COR-L47 (cell line): ENCODE measurements at regions not wholly inside any gene's neighbourhood (a gene's known extent, or its start where the extent isn't known, plus 50 kb on each side); places are given as distances from the start of the nearest gene placed in this dataset.

ENCODE experiments used
- DNase-seq: peaks from one replicate; lab custom pipeline; 2025; lab: John Stamatoyannopoulos, UW

DNA sequence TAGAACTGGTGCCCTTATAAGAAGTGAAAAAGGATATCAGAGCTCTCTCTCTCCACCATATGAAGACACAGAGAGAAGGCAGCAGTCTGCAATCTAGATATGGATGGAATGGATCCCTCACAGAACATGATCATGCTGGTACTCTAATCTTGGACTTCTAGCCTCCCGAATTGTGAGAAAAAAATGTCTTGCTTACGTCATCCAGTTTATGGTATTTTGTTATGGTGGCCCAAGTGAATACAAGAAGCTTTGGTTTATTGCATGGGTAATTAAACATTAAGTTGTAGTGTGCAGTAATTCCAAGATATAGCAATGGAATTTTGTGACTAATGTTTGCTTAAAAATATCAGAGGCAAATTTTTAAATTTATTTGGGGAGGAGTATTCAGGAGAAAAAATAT lies 1667.4 kb upstream of the SLC39A10 start:
- DNase-seq = no peak

DNA sequence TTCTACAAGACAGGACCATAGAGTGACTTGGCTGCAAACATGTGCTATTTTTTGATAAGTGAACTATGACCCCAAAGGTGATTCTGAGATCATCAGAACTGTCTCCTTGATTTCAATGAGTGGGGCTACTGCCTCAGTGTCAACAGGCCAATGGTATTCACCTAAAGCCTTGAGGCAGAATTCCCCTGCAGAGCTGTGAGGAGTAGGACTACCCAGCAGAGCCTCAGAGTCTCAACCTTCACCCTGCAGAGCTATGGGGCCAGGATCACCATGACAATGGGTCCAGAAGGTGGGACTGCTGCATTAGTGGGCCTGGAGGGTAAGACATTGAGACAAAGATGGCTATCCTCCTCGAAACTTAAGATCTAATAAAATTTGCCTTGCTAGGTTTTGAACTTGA lies 1668.2 kb upstream of the SLC39A10 start:
- DNase-seq = no peak

DNA sequence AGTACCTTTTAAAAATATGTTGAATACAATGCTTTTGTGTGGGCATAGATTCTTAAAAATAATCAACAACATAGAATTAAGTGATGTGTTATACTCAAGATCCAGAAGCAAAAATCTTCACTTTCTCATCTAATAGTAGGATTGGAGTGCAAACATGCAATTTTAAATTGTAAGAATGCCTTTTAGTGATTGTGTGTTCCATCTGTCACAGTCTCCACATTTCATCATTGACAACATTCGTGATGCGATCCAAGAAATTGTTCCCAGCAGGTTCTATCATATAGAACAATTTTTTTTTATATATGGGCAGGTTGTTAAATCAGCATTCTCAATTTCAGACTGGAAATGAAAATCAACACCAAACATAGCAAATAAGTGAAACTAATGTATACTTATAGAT lies 1671.8 kb upstream of the SLC39A10 start:
- DNase-seq = no peak

DNA sequence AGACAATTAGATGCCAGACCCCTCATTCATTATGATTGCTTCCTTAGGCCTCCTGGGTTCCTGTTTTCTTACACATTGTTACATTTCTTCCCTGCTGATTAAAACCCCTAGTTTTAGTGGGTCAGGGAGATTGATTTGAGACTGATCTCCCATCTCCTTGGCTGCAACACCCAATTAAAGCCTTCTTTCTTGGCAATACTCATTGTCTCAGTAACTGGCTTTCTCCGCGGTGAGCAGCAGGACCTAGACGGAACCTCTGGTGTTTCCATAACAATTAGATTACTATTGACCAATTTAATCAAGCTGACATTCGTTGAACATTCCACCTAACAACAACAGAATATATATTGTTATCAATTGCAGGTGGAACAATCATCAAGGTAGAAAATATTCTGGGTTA lies 1676.4 kb upstream of the SLC39A10 start:
- no peak for DNase-seq

DNA sequence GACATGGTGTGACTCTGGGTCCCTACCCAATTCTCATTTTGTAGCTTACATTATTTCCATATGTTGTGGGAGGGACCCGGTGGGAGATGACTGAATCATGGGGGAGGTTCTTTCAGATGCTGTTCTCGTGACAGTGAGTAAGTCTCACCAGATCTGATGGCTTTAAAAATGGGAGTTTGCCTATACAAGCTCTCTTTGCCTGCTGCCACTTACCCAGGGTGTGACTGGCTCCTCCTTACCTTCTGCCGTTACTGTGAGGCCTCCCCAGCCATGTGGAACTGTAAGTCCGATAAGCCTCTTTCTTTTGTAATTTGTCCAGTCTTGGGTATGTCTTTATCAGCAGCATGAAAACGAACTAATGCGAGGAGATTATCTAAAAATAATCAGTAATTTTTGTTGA lies 1683.2 kb upstream of the SLC39A10 start:
- no peak for DNase-seq

DNA sequence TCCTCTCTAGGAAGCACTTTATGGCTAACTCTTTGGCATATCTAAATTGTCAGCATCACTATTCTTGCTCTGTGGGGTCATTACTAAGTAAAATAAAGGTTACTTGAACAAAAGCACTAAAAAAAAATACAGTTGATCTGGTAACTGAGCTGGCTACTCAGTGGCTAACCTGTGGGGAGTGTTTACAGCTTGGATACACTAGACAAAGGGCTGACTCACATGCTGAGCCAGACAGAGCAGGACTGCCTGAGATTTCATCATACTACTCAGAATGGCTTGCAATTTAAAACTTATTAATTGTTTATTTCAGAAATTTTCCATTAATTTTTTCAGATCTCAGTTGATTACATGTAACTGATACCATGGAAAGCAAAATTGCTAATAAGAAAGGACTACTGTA lies 1690.4 kb upstream of the SLC39A10 start:
- peak; percentile 42 for DNase-seq

DNA sequence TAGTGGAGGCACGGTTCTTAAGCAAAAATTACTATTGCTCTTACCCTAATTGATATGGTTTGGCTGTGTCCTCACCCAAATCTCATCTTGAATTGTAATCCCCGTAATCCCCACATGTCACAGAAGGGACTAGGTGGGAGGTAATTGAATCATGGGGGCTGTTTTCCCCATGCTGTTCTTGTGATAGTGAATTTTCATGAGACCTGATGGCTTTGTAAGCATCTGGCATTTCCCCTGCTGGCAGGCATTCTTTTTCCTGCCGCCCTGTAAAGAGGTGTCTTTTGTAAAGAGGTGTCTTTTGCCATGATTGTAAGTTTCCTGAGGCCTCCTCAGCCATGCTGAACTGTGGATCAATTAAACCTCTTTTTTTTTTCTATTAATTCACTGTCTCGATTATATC lies 1691.8 kb upstream of the SLC39A10 start:
- DNase-seq = no peak

DNA sequence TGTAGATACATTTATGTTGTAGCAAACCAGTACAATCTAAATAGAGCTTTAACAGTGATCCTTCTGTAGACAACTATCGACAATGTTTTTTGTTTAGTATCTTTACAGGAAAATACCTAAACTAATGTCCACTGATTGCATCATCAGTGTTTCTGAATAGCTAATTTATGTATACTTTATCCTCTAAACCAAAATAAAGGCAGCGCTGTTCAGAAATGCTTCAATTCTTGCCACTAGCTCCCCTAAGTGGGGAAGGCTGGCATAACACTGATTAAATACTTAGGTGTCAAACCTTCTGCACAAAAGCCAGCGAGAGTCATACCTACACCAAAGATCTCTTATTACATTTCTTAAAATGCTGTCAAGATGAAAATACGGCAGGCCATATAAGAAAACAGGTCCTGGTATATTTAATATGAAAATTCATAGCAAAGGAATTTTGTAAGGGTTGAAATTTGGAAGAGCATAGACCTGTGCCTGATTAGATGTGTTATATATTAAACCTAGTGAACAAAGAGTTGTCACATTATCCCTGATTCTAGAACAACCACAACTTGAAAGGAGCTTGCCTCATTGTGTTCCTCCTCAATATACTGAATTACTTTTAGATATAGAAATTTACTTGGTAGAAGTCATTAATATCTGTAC lies 1693.4 kb upstream of the SLC39A10 start:
- peak; percentile 41 for DNase-seq

DNA sequence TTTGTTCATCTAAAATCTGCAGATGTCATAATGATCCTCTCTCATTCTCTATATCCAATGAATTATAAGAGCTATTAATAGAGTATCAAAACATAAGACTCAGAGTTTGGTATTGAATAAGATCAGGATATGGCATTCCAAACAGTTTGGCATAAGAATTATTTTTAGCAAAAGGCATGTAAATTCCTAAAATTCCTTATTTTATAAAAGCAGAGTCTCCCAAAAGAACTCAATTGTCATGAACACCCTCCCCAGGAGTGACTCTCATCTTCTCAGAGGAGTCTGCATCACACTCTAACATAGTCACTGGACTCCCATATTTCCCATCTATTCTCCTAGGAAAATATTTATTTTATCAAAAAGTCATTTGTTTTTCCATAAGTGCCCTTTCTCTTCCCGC lies 1710.2 kb upstream of the SLC39A10 start:
- no peak for DNase-seq

DNA sequence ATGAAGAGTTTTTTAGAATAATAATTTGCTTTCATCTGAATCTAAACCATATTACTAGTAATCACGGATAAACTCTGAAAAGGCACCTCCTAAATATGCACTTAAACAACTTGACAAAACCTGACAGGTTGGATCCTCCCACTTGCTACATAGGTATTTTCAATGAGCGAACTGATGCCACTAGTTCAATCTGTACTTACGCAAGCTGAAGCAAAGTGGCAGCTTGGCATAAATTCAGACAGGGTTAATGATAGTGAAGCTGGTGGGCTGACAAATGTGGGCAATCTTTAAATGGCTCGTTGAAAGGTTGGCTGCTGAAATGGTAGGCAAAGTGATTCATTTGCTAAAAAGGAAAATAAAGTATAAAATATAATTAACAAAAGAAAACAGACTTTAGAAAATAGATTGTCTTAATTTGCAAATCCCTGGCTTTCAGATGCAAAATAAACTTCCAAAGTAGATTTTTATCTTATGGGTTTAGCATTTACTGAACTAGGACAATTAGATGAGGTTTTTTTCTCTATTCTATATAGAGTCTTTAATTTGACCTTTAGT lies 1713.5 kb upstream of the SLC39A10 start:
- no peak for DNase-seq

DNA sequence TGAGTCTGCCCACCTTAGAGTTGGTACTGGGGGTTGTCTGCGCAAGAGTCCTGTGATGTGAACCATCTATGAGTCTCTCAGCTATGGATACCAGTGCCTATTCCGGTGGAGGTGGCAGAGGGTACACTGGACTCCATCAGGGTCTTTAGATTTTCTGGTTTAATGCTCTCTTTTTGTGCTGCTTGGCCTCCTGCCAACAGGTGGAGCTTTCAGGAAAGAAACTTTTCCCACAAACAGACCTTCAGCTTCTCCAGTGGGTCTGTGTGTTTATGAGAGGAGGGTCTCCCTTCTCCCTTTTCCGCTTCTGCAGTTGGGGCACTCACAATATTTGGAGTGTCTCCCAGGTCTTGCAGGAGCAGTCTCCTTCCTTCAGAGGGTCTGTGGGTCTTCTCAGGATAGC lies 1721.9 kb upstream of the SLC39A10 start:
- no peak for DNase-seq

DNA sequence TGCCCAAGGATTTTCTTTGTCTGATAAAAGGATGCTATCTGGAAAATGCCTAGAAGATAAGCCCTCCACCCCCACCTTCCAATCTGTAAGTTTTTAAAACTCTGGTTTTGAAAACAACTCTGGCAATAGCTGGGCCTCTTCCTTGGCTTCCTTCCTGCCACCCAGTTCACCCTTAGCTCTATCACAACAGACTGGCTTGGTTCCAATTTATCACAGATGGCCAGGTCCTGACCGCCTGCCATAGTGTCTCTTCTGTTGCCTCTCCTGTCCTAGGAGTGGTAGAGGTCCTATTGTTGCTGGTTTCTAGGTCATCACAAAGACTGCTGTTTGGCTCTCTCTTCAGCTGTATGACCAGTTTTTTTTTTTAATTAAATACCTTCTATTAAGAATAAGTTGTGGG lies 1727.9 kb upstream of the SLC39A10 start:
- DNase-seq = no peak

DNA sequence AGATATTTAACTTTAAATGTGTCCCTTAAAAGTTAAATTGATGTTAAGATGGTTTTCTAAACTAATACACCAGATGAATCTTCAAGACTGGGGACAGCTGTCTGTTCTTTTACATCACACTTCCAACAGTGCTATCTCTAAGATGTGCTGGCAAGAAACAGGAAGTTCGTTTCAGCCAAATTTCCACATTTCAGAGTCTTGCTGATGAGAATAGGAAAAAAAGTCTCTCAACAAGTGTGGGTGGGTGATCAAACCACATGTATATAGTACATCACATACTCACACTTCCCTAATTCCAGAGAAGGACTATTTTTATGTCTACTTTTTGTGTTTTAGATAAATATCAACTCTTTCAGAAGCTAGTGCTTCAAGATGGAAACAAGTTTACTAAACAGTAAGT lies 1712.8 kb upstream of the TMEFF2 start:
- no peak for DNase-seq

DNA sequence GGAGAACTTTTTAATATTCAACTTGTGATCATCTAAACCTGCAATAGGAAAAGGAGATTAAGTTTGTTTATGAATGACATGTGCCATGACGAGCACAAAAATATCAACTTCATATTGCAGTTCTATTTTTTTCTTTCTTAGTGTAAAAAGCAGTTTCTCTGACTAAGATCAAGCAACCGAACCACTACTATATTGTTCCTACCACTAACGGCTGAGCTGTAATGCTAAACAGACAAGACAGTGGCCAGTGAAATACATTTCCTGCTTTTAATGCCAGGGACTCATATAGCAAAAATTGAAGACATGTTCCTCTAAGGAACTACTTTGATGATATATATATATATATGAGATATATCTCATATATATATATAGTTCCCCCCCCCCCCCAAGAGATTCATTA lies 1705.6 kb upstream of the TMEFF2 start:
- DNase-seq = no peak

DNA sequence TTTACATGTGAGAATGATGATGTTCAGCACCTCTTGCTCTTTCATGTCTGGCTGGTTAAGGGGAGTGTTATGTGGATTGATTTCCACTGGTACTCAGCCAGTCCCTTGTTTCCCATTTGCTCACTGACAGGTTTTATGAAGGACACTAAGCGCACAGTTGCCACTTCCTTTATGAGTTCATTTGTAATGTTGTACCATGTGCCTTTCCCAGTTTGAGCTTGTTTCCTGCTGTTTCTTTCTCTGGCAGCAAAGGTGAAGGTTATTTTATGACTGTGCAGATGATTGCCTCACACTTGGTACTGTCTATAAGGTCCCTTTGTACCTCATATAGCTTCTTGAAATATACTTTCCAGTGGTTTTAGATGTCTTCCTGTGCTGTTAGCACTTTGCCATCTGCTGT lies 1700.5 kb upstream of the TMEFF2 start:
- no peak for DNase-seq

DNA sequence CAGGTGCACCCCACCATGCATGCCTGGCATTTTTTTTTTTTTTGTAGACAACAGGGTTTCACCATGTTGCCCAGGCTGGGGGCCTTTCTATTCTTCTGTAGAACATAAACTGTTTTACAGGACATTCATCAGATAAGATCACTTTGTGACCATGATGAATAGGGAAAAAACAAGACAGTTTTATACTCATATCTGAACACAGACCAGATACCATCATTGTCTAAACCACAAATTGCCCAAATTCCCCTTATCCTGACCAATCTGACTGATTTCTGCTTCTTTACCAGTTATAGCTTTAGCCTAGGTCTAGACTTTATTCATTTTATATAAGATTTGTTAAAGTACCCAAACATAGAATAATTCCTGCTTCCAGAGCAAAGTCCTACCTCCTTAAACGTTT lies 1699.3 kb upstream of the TMEFF2 start:
- no peak for DNase-seq

DNA sequence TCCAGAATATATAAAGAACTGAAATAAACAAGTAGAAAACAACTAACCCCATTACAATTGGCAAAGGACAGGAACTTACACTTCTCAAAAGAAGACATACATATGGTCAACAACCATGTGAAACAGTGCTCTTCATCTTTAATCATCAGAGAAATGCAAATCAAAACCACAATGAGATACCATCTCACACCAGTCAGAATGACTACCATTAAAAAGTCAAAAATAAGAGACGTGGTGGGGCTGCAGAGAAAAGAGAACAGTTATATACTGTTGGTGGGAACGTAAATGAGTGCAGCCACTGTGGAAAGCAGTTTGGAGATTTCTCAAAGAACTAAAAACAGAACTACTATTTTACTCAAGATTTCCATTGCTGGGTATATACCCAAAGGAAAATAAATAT lies 1696.3 kb upstream of the TMEFF2 start:
- DNase-seq = no peak

DNA sequence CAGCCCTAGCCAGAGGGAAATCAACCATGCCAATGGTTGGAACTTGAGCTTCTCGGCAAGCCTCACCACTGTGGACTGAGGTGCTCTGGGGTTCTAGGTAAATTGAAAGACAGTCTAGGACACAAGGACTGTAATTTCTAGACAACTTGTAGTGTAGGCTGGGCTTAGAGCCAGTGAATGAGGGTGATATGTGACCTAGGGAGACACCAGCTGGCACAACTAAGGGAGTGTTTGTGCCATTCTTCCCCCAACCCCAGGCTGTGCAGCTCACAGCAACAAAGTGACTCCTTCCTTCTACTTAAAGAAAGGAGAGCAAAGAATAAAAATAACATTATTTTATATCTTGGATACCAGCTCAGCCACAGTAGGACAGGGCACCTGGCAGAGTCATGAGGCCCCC lies 1690.7 kb upstream of the TMEFF2 start:
- DNase-seq = no peak

DNA sequence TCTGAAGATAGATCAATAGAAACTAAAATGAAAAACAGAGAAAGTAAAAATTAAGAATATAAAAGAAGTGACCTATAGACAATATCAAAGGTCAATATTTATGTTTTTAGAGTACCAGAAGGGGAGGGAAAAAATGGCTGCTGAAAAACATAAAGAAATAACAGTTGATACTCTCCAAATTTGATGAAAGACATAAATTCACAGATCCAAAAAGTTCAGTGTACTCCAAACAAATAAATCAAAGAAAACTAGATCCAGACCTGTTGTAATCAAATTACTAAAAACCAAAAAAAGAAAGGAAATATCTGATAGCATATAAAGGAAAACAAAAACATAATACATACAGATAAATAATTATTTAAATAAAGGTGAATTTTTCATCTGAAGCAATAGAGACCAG lies 1689.1 kb upstream of the TMEFF2 start:
- DNase-seq = no peak

DNA sequence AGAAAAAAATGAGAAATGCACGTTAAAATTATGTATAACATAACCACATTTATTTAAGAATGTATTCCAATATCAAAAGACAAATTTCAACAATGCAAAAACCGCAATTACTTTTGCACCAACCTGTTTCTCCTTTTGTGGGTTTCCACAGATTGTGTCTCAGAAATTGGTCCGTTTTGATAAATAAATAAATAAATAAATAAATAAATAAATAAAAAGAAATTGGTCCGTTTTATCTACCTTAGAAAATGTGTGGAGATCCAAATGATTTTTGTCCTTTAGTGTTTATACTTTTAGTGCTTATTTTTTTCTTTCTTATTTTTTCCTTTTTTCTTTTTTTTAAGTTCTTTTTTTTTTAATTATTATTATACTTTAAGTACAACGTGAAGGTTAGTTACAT lies 1682.2 kb upstream of the TMEFF2 start:
- DNase-seq = no peak

DNA sequence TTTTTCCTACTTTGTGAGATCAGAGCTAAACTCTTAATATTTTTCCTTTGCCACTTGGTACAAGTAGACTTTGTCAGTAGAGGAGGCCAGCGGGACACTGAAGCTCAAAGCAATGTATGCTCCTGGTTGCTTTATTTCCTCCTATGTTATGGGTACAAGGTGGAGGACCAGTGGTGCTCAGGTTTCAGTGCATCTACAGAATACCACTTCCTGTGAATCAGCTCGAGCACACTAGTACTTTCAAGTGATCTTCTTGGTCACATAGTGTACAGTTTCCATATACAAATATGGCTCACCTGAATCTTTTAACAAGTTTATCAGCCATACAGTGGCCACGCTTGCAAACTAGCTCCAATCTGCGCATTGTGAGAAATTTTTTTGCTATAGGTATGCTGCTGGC lies 1674.8 kb upstream of the TMEFF2 start:
- no peak for DNase-seq

DNA sequence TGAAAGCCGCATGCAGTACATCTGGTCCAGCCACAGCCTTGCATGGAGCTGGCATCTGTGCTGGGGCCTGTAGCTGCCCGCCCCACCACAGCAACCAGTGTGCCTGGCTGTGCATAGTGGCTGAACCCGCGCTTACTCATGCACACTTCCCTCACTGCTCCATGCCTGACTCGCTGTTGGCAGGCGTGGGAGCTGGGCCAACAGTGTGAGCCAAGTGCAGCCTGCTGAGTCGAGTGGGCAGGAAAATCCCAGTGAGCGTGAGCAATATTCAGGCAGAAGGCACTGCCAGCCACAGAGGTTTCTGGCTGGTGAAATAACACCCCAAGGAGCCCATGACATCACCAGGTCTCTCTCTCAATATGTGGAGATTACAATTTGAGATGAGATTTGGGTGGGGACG lies 1674.1 kb upstream of the TMEFF2 start:
- DNase-seq = no peak

DNA sequence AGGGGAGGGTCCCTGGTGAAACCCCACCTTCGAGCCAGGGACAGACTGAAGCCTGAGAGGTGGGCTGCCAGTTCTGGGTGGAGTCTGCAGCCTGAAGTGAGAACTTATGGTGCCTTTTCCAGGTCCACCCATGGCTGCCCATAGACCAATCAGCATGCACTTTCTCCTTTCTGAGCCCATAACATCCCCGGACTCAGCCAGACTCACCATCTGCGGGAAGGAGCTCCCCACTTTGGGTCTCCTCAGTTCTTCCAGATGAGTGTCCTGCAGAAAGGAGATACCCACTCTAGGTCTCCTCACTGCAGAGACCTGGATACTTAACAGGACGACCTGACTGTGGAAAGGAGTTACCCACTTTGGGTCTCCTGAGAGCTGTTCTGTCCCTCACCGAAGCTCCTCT lies 1673.4 kb upstream of the TMEFF2 start:
- DNase-seq = no peak

DNA sequence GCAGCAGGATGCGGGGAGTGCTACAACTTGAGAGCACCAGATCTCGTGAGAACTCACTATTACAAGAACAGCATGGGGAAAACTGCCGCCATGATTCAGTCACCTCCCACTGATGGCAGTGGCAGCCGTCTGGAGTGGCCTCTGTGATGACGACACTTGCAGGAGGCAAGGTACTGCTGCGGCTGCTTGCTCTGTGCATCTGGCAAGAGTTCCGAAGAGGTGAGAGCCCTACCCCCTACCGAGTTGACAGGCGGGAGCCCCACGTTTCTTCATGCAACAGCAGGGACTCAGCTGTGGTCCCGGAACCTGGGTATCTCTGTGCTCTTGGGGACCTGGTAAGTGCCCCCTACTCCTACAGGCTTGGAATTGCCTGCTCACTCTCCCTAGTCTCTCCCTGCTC lies 1672.7 kb upstream of the TMEFF2 start:
- no peak for DNase-seq

DNA sequence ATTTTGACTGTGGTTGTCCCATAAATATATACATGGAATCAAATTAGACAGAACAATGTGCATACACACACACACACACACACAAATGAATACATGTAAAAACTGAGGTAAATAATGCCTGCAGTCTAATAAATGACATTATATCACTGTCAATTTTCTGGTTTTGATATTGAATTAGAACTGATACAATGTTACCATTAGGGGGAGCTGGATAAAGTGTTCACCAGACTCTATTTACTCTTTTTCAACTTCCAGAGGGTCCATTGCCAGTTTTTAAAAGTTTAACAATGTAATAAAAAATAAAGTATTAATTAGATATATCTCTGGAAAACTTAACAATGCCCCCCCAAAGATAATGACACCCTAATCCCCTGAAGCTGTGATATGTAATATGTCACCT lies 1666.8 kb upstream of the TMEFF2 start:
- no peak for DNase-seq
